Stomach (tissue), 4 donors: ENCODE measurements at regions not wholly inside any gene's neighbourhood (a gene's known extent, or its start where the extent isn't known, plus 50 kb on each side); places are given as distances from the start of the nearest gene placed in this dataset.

Experiments
- EP300 ChIP-seq: sonication (generic); formaldehyde crosslinking; IDR thresholded peaks from one replicate; pipeline ENCODE4 v1.6.1; 2017; ENCODE audit warnings: antibody characterized with exemption
- POLR2A ChIP-seq, 4 donors: fragments of 450-650 bp; IDR thresholded peaks; one replicate each; pipeline ENCODE4 v1.6.1; 2016; ENCODE audit warnings: antibody characterized with exemption in 4 of 4, control low read depth in 2 of 4, mild to moderate bottlenecking in 1 of 4, moderate library complexity in 1 of 4
- POLR2AphosphoS5 ChIP-seq, 3 donors: sonication (generic); formaldehyde crosslinking; IDR thresholded peaks; one replicate each; pipeline ENCODE4 v1.6.1; 2016; ENCODE audit warnings: antibody characterized with exemption in 3 of 3
- TF ChIP-seq, protein P1 (sequence below), 7 experiments: fragments of 450-650 bp in 4 of 7; fragments of 200-600 bp in 3 of 7; sonication (generic) in 3 of 7; IDR thresholded peaks; one replicate each; pipeline ENCODE4 v1.5.1; 2016 to 2019; ENCODE audit warnings: antibody characterized with exemption in 7 of 7, control low read depth in 2 of 7, mild to moderate bottlenecking in 1 of 7

DNA sequence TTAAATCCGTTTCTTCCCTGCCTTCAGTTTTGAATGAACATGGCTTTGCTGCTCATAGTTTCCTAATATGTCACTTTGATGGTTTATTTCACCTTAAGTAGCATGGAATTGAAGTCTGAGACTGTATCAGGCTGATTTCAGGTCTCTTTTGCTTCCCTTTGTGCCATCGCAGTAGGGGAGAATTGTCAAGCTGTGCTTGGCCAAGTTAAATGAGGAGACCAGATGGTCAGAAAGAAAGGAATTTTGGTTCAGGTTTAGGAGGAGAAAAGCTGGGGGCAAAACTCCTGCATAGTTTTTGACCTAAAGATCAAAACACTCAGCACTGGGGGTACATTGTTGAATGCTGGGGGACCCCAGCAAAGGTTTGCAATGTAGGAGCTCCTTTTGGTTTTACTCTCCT, 398.4 kb downstream of the NUAK1 start:
- TF ChIP-seq POLR2A (IDR thresholded peaks at IDR 0.05): no peak
- TF ChIP-seq, protein P1, sequence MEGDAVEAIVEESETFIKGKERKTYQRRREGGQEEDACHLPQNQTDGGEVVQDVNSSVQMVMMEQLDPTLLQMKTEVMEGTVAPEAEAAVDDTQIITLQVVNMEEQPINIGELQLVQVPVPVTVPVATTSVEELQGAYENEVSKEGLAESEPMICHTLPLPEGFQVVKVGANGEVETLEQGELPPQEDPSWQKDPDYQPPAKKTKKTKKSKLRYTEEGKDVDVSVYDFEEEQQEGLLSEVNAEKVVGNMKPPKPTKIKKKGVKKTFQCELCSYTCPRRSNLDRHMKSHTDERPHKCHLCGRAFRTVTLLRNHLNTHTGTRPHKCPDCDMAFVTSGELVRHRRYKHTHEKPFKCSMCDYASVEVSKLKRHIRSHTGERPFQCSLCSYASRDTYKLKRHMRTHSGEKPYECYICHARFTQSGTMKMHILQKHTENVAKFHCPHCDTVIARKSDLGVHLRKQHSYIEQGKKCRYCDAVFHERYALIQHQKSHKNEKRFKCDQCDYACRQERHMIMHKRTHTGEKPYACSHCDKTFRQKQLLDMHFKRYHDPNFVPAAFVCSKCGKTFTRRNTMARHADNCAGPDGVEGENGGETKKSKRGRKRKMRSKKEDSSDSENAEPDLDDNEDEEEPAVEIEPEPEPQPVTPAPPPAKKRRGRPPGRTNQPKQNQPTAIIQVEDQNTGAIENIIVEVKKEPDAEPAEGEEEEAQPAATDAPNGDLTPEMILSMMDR (IDR thresholded peaks at IDR 0.05): no peak
- no peak for TF ChIP-seq POLR2AphosphoS5 (IDR thresholded peaks at IDR 0.05)
- TF ChIP-seq EP300: no peak
